IPS-18a (cell line): ENCODE measurements at regions not wholly inside any gene's neighbourhood (a gene's known extent, or its start where the extent isn't known, plus 50 kb on each side); places are given as distances from the start of the nearest gene placed in this dataset.

ENCODE experiments used
- H3K27ac ChIP-seq: one replicate; pipeline ENCODE4 v1.5.1; 2013; ENCODE audit warnings: low read length
- H3K27me3 ChIP-seq: one replicate; pipeline ENCODE4 v1.6.1; 2013; ENCODE audit warnings: mild to moderate bottlenecking, low read length; ENCODE audit not compliant: control insufficient read depth, insufficient read depth
- H3K36me3 ChIP-seq: one replicate; pipeline ENCODE4 v1.6.1; 2013; ENCODE audit warnings: low read depth, low read length; ENCODE audit not compliant: control insufficient read depth
- H3K4me1 ChIP-seq: one replicate; pipeline ENCODE4 v1.6.1; 2013; ENCODE audit warnings: low read depth, low read length; ENCODE audit not compliant: control insufficient read depth
- H3K4me3 ChIP-seq: one replicate; pipeline ENCODE4 v1.5.1; 2013; ENCODE audit warnings: low read length
- H3K9ac ChIP-seq: one replicate; pipeline ENCODE4 v1.6.1; 2013; ENCODE audit warnings: mild to moderate bottlenecking, low read length, moderate library complexity
- H3K9me3 ChIP-seq: one replicate; pipeline ENCODE4 v1.6.1; 2013; ENCODE audit warnings: low read depth, low read length; ENCODE audit not compliant: control insufficient read depth

DNA sequence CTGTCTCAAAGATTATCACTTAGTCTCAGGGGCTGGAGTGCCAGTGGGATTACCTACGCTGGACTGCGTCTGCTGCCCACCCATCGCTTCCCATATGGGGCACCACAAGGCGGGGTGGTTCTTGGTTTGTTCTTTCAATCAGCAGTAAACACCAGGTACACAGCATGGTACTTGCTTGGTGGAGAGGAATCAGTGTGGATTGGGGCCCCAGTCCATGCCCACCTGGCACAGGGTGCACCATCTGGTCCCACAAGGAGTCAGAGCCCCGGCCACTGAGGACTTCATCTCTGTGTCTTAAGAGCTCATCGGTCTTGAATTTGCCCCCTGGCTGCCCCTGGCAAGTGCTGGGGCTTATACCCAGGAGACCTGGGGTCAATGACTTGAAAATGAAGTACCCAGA is 96.2 kb downstream of the GLI2 start:
- H3K9me3 ChIP-seq = no peaks in the 10 kb centered on the region
- peaks cover 17% of the 10 kb centered on the region for H3K4me1 ChIP-seq
- no peak overlapping the region for H3K9ac ChIP-seq
- H3K27me3 ChIP-seq = no peaks in the 10 kb centered on the region
- no peak overlapping the region for H3K4me3 ChIP-seq
- H3K27ac ChIP-seq = no peak overlapping the region
- no peaks in the 10 kb centered on the region for H3K36me3 ChIP-seq

DNA sequence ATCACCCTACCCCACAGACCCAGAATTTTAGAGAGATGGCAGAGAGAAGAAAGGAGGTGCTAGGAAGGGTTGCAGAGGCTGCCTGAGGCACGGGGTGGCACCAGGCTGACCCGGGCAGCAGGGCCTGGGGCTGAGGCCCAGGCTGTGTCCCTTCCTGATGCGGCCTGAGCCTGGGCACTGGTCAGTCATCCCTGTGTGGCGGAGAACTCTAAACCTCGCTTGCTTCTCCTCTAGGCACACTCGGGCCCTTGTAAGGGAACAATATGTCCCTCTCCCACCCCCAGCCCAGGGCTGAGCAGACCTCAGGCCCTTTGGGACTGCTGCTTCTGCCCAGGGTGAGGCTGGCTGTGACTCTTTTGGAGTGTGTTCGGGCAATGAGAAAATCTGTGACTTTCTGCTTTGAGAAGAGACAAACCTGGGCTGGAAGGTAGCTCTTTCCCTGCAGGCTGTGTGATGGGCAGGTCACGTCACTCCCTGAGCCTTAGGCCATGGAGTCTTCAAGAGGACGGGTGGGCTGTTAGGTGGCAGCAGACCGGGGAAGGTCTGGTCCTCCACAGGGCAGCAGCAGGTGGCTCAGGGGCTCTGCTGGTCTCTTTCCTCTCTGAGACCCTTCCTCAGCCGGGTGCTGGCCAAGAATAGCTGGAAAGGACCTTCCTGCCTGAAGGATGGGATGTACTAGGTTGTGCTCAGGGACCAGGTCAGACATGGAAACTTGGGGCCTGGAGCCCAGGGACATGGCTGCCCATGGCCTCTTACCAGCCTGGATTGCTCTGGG is 96.8 kb downstream of the GLI2 start:
- Histone ChIP-seq H3K4me3 (no peak overlapping the region), H3K9ac (no peak overlapping the region), H3K27ac (no peak overlapping the region), H3K27me3 (no peaks in the 10 kb centered on the region), H3K4me1 (peaks cover 17% of the 10 kb centered on the region), H3K9me3 (no peaks in the 10 kb centered on the region), H3K36me3 (no peaks in the 10 kb centered on the region)

DNA sequence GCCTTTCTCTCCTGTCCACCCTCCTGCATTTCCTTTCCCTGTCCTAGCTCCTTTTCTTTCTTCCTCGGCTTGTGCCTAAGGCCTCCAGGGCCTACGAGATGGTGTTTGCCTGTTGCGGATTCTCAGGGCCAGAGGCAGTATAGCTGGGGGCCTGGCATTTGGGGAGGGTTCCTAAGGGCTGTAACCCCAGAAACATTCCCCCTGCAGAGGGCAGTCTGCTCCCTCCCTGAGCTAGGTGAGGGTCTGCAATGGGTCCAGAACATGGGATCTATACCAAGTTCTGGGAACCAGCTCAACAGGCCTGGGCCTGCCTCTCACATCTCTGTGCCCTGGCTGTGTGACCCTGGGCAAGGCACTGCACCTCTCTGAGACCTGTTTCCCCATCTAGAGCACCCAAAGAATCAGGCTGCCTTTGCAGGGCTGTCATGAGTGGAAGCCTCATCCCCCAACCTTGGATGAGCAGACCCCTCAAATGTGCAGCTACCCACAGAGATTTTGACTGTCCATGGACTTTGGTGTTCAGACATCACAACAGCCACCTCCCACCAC is 97.5 kb downstream of the GLI2 start:
- no peak overlapping the region for H3K4me3 ChIP-seq
- no peaks in the 10 kb centered on the region for H3K9me3 ChIP-seq
- H3K9ac ChIP-seq = no peak overlapping the region
- no peaks in the 10 kb centered on the region for H3K36me3 ChIP-seq
- no peak overlapping the region for H3K27ac ChIP-seq
- no peaks in the 10 kb centered on the region for H3K27me3 ChIP-seq
- H3K4me1 ChIP-seq = peaks cover 17% of the 10 kb centered on the region

DNA sequence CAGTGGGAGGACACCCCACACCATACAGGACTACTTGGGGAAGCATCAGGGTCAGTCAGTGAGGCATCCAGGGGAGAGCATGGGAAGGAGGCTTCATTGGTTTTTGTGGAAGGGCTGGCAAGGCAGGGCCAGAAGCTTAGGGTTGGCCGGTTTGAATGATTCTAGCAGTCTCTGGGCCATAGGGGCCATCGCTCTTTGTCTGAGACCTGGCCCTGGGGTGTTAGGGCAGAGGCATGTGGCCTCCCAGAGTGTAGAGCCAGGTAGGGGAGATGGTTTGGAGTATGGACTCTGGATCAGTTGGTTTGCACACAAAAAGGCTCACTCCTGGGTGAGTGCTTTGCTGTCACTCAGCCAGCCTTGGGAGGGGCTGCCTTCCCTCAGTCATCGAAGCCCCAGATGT is 98.5 kb downstream of the GLI2 start:
- Histone ChIP-seq H3K9me3 (no peaks in the 10 kb centered on the region), H3K36me3 (no peaks in the 10 kb centered on the region), H3K4me3 (no peak overlapping the region), H3K4me1 (peaks cover 17% of the 10 kb centered on the region), H3K27ac (no peak overlapping the region), H3K27me3 (no peaks in the 10 kb centered on the region), H3K9ac (no peak overlapping the region)

DNA sequence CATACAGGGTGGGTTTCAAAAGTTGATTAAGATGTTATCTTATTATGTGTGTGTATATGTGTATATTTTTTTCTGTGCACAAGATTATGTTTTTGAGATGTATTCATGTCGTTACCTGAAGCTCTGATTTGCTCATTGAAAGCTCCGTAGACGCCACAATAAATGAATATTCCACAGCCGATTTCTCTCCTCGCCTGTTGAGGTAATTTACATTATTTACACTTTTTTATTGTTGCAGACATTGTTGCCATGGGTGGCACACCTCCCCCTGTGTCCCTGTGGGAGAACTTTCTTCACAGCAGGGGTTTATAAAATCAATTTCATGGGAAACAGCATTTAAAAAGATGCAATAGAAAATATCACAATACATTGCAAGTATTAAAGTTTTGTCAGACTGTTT is 100.6 kb downstream of the GLI2 start:
- Histone ChIP-seq H3K27ac (no peak overlapping the region), H3K4me3 (no peak overlapping the region), H3K36me3 (no peaks in the 10 kb centered on the region), H3K9me3 (no peaks in the 10 kb centered on the region), H3K9ac (no peak overlapping the region), H3K27me3 (no peaks in the 10 kb centered on the region), H3K4me1 (peaks cover 17% of the 10 kb centered on the region)

DNA sequence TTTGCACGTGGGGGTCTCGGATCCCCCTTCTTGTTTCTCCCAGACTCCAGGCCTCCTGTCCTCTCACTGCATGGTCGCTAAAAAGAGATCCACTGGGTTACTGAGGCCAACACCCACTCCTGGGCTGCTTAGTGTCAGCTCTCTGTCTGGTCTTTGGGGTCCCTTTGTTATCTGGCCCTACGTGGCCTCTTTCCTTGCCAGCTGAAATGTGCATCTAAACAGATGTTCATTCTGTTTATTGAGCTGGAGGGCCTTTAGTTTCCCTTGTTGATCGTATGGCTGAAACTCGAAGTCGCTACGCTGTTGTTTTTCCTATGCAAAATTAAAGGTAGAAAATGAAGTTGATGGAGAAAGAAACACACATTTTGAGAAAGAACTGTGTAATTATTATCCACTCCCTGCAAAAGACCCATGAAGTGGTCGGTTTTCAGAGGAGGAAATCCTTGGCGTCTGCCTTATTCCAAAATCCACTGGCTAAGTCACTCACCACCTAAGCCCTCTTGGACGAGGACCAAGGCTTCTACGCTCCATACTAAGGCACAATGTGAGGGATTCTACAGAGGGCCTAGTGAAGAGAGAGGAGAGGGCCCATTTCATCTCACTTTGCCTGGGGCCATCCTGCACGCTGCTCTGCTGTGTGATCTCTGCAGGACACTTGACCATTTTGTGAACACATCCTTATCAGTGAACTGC is 105.3 kb downstream of the GLI2 start:
- Histone ChIP-seq H3K9ac (no peak overlapping the region), H3K4me1 (peaks cover 4% of the 10 kb centered on the region), H3K27me3 (no peaks in the 10 kb centered on the region), H3K9me3 (no peaks in the 10 kb centered on the region), H3K36me3 (no peaks in the 10 kb centered on the region), H3K4me3 (no peak overlapping the region), H3K27ac (no peak overlapping the region)

DNA sequence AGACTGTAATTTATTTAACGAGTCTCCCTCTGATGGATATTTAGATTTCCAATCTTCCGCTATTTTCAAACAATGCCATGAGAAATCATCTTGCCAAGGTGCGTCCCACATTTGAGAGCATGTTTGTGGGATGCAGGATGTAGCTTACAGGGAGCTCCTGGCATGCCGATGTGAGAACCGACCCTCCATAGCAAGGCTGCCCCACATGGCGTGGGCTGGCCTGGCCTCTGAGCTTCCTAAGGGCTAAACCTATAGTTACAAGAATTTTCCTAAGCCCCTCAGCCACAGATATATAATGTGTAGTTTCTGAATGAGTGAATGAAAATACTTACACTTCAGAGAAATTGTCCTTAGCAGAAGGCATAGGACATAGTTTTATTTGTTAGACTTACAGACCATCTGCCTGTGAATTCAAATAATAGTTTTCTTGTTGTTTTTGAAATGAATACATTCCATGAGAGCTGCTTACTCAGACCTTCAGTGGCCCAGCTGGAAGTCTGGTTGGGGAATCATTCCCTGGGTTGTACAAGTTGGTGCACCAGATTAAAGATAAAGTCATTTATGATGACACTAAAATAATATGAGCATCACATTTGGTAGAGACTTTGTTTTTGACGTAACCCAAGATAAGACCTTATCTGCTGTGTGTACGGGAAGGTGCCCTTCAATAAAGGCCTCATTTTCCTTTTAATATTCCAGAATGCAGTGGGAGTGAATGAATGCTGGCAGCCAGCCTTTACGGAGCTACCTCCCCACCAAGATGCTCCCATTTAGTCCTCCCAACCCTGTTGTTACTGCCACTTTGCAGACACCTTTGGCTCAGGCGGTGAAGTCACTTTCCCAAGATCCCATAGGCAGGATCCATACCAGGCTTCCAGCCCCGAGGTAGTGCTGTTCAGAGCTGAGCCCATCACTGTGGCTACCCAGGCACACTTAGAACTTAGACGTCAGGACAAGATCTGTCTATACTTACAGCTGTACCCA is 107.1 kb downstream of the GLI2 start:
- H3K9me3 ChIP-seq = no peaks in the 10 kb centered on the region
- H3K4me3 ChIP-seq = no peak overlapping the region
- peaks cover 4% of the 10 kb centered on the region for H3K4me1 ChIP-seq
- H3K9ac ChIP-seq = no peak overlapping the region
- H3K27me3 ChIP-seq = no peaks in the 10 kb centered on the region
- H3K27ac ChIP-seq = no peak overlapping the region
- H3K36me3 ChIP-seq = no peaks in the 10 kb centered on the region

DNA sequence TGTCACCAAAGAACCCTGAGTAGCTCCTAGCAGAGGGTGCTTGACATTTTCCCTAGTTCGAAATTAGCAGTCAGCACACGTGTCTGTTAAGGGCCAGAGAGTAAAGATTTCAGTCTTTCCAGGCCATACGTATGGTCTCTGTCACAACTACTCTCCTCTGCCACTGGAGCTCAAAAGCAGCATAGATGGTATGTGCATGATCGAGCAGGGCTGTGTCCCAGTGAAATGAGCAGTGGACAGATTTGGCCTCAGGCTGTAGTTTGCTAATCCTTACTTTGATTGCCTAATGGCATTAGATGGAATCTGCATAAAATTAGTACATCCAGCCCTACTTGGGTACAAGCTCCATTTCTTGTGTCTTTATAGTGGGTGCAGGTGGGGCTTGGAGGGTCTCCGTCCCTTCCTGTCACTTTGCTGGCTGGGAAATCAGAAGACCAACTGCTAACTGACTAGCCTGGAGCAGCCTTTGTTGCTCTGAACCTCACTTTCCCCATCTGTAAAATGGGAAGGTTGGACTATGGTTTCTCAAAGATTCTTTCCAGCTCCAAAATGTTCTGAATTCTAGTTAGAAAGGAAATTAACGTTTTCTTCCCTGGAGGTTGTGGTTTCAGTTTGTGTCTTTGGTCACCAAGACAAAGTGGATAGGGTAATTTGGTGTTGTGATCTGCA is 108.5 kb downstream of the GLI2 start:
- Histone ChIP-seq H3K9ac (no peak overlapping the region), H3K36me3 (no peaks in the 10 kb centered on the region), H3K27ac (no peak overlapping the region), H3K27me3 (no peaks in the 10 kb centered on the region), H3K4me1 (peaks cover 4% of the 10 kb centered on the region), H3K9me3 (no peaks in the 10 kb centered on the region), H3K4me3 (no peak overlapping the region)

DNA sequence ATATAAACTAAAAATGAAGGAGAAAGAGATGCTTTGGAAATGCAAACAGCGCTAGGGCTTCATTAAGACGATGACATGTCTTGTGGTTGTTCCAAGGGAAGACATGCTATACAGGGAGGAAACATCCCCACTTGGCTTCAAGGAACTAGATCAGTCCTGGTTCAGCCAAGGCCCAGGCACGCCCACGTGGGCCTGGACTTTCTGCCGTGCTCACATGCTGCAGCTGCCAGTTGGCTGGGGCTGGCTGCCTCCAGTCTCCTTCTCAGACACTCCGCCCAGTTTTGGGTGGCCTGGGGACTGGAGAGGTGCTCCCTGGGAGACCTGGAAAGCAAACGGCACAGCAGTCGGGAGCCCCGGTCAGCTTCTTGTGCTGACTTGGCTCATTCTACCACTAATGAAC is 109.6 kb downstream of the GLI2 start:
- no peak overlapping the region for H3K27ac ChIP-seq
- H3K9me3 ChIP-seq = no peaks in the 10 kb centered on the region
- no peaks in the 10 kb centered on the region for H3K36me3 ChIP-seq
- H3K27me3 ChIP-seq = no peaks in the 10 kb centered on the region
- H3K4me1 ChIP-seq = peaks cover 4% of the 10 kb centered on the region
- no peak overlapping the region for H3K9ac ChIP-seq
- H3K4me3 ChIP-seq = no peak overlapping the region

DNA sequence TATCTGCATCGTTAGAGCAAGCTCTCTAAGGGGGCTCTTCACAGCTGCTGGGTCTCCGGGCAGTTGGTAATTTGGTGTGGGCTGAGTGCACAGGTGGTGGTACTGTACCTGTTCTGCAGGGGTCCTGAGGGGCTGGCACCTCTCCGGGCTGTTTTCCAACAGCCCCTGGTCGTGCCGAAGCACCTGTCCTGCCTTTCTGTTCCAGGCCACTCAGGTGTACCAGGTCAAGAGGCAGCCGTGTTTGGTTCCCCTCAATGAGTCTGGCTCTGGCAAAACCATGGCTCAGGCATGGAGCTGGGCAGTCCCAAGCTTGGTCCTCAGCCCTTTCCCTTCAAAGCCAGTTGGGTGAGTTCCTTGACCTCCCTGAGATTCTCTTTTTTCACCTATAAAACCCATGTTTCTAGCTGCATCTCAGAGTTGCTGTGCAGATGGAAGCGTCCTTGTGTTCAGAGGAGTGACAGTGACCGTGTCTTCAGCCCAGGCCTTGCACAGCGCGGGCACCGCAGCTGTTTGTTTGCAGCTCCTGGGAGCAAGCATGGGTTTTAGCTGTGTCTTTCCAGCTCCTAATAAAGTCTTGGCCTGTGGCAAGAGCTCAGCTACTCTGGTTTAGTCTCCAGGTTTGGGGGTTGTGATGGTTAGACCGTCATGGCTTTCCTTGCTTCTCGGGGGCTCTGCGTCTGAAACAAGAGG is 110.9 kb downstream of the GLI2 start:
- no peak overlapping the region for H3K27ac ChIP-seq
- no peaks in the 10 kb centered on the region for H3K27me3 ChIP-seq
- no peaks in the 10 kb centered on the region for H3K9me3 ChIP-seq
- no peaks in the 10 kb centered on the region for H3K36me3 ChIP-seq
- no peak overlapping the region for H3K4me3 ChIP-seq
- H3K9ac ChIP-seq = no peak overlapping the region
- peaks cover 4% of the 10 kb centered on the region for H3K4me1 ChIP-seq
